Ishikawa (cell line): ENCODE measurements at regions not wholly inside any gene's neighbourhood (a gene's known extent, or its start where the extent isn't known, plus 50 kb on each side); places are given as distances from the start of the nearest gene placed in this dataset.

Source experiments
- CEBPB ChIP-seq: IDR thresholded peaks from 2 replicates; pipeline ENCODE4 v1.6.1; 2012
- CREB1 ChIP-seq: IDR thresholded peaks from 2 replicates; pipeline ENCODE4 v1.6.1; 2012; ENCODE audit warnings: low read depth
- EGR1 ChIP-seq: IDR thresholded peaks from 2 replicates; pipeline ENCODE4 v1.6.1; 2012
- EP300 ChIP-seq: IDR thresholded peaks from 2 replicates; pipeline ENCODE4 v1.6.1; 2012; ENCODE audit warnings: borderline replicate concordance
- MAX ChIP-seq: IDR thresholded peaks from 2 replicates; pipeline ENCODE4 v1.6.1; 2012
- NFIC ChIP-seq: IDR thresholded peaks from 2 replicates; pipeline ENCODE4 v1.6.1; 2012
- RAD21 ChIP-seq: IDR thresholded peaks from 2 replicates; pipeline ENCODE4 v1.6.1; 2012; ENCODE audit warnings: low read depth
- REST ChIP-seq: IDR thresholded peaks from 2 replicates; pipeline ENCODE4 v1.6.1; 2012; ENCODE audit warnings: low read depth, mild to moderate bottlenecking
- TAF1 ChIP-seq: IDR thresholded peaks from 2 replicates; pipeline ENCODE4 v1.6.1; 2012; ENCODE audit warnings: low read depth, mild to moderate bottlenecking
- TCF12 ChIP-seq: IDR thresholded peaks from 2 replicates; pipeline ENCODE4 v1.6.1; 2012; ENCODE audit warnings: low read depth
- TEAD4 ChIP-seq: IDR thresholded peaks from 2 replicates; pipeline ENCODE4 v1.6.1; 2012
- YY1 ChIP-seq: IDR thresholded peaks from 2 replicates; pipeline ENCODE4 v1.6.1; 2012; ENCODE audit warnings: low read depth

DNA sequence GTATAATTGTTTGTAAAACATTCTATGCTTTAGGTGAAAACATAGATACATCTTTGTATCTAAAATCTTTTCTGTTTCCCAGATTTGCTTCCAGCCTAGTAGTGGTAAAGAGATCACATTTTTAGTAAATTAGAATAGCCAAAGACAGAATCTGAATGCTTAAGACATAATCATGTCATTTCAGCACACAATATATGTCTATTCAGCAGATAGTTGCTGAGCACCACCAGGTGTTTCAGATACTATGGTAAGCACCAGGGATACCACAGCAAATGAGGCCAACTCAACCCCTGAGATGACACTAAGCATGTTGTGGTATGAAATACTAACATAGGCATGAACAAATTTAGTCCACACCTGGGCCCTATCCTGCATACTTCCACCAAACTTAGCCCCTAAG, 195.2 kb upstream of the SOX14 start:
- no peak for TF ChIP-seq REST
- no peak for TF ChIP-seq EP300
- no peak for TF ChIP-seq TAF1
- no peak for TF ChIP-seq RAD21
- TF ChIP-seq CEBPB = no peak
- TF ChIP-seq NFIC = no peak
- TF ChIP-seq TEAD4 = no peak
- TF ChIP-seq TCF12 = no peak
- no peak for TF ChIP-seq EGR1
- TF ChIP-seq YY1 = no peak
- no peak for TF ChIP-seq CREB1
- no peak for TF ChIP-seq MAX
